AG10803 (cell line): ENCODE measurements at regions not wholly inside any gene's neighbourhood (a gene's known extent, or its start where the extent isn't known, plus 50 kb on each side); places are given as distances from the start of the nearest gene placed in this dataset.

ENCODE experiments used
- DNase-seq: peaks from one replicate; pipeline ENCODE4 v3.0.0; 2010; ENCODE audit warnings: low read depth
- H3K4me3 ChIP-seq: 2 replicates; pipeline ENCODE4 v1.5.1; 2011; ENCODE audit warnings: mild to moderate bottlenecking, low read length, control low read depth
- CTCF ChIP-seq: conservative IDR thresholded peaks from 2 replicates; pipeline ENCODE4 v1.5.1; 2011; ENCODE audit warnings: mild to moderate bottlenecking, low read length, control low read depth, inconsistent platforms

- no peak for DNase-seq
- no peak for TF ChIP-seq CTCF
- no peak overlapping the region for H3K4me3 ChIP-seq
These were observed 184.6 kb upstream of the EDIL3 start for GRCh38 chr5:84569307-84569706.

DNA sequence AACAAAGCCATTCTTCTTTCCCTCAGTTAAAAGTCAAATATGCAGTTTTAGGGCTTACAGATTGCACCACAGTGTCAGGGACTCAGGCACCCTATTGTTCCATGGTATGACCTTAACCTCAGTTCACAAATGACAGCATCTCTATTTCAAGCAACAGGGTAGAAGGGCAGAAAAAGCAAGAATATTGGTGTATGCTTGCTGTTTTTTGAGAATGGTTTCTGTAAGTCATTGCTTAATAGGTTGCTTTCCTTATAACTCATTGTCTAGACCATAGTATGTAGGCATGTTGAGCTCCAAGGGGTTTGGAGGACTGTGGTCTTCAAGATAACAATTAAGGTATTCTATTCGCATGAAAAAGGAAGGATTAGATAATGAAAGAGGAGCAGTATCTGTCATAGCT, 183.5 kb upstream of the EDIL3 start:
- DNase-seq, result no peak
- no peak overlapping the region for H3K4me3 ChIP-seq
- no peak for TF ChIP-seq CTCF

DNA sequence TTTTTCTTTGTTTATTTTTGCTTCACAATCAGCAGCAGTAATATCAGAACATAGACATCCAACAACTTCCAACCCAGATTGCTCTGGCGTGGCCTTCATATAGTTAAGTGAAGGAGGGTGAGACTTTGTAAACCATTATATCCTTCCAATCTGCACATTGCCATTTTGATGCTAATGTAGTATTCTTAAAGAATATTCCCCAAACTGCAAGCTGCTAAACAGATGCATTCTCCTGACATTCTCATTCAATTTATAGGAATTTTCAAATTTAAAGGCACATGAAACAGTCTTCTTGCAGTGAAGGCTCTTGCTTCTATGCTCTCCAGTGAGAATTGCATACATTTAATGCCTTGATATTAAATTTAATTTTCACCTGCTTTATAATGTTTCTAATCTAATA, 181.2 kb upstream of the EDIL3 start:
- TF ChIP-seq CTCF, result no peak
- no peak for DNase-seq
- no peak overlapping the region for H3K4me3 ChIP-seq

- H3K4me3 ChIP-seq, result no peak overlapping the region
- peak; percentile 34 for DNase-seq
- TF ChIP-seq CTCF, result no peak
These were observed 179.8 kb upstream of the EDIL3 start for GRCh38 chr5:84564321-84565075.

DNA sequence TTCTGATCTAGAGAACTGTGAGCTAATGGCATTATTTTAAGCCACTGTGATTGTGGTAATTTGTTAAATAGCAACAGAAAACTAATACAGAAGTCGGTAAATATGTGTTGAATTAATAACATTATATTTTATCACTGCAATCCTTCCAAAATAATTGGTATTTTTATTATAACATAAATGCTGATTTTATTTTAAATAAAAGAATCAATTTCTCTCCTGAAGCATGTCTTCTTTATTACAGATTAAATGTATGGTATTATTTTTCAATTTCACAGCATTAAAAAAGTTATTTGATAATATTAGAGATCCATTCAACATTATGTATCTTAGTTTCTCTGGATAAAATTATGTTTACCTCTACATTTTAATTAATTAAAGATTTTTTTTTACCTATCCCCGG, 165.5 kb upstream of the EDIL3 start:
- DNase-seq, result no peak
- no peak overlapping the region for H3K4me3 ChIP-seq
- TF ChIP-seq CTCF, result no peak

- no peak for DNase-seq
- no peak overlapping the region for H3K4me3 ChIP-seq
- no peak for TF ChIP-seq CTCF
These were observed 164.4 kb upstream of the EDIL3 start for GRCh38 chr5:84549054-84549453.

- DNase-seq, result no peak
- H3K4me3 ChIP-seq, result no peak overlapping the region
- TF ChIP-seq CTCF, result no peak
These were observed 162.0 kb upstream of the EDIL3 start for GRCh38 chr5:84546686-84547085.
